ENCODE measurements at regions not wholly inside any gene's neighbourhood (a gene's known extent, or its start where the extent isn't known, plus 50 kb on each side); places are given as distances from the start of the nearest gene placed in this dataset.

- Histone ChIP-seq H3K9ac (ENCODE audit: low read length) (no peak overlapping the region), H3K4me3 (ENCODE audit: low read depth, low read length) (no peak overlapping the region), H3K27me3 (ENCODE audit: control insufficient read depth, insufficient read depth, low read length) (no peaks in the 10 kb centered on the region), H3K27ac (ENCODE audit: low read depth, low read length) (no peak overlapping the region), H3K4me1 (ENCODE audit: control insufficient read depth, insufficient read depth, low read length) (no peaks in the 10 kb centered on the region), H3K36me3 (ENCODE audit: control insufficient read depth, insufficient read depth, low read length) (no peaks in the 10 kb centered on the region), H3K9me3 (ENCODE audit: control insufficient read depth, insufficient read depth, low read depth, low read length) (no peaks in the 10 kb centered on the region)
Measured at GRCh38 chr16:72481419-72481818, 309.5 kb upstream of the PMFBP1 start.

- Histone ChIP-seq H3K27ac (ENCODE audit: low read depth, low read length) (no peak overlapping the region), H3K9ac (ENCODE audit: low read length) (no peak overlapping the region), H3K4me1 (ENCODE audit: control insufficient read depth, insufficient read depth, low read length) (no peaks in the 10 kb centered on the region; the same call in 1 of the 2 replicates)
Measured at GRCh38 chr16:72480911-72481310, 309.0 kb upstream of the PMFBP1 start.

GRCh38 chr16:72475688-72476087 lies 303.7 kb upstream of the PMFBP1 start:
- H3K4me1 ChIP-seq (ENCODE audit: control insufficient read depth, insufficient read depth, low read length), result peaks cover 4% of the 10 kb centered on the region; the same call in 1 of the 2 replicates
- H3K9me3 ChIP-seq (ENCODE audit: control insufficient read depth, insufficient read depth, low read depth, low read length), result no peaks in the 10 kb centered on the region
- no peaks in the 10 kb centered on the region for H3K27me3 ChIP-seq (ENCODE audit: control insufficient read depth, insufficient read depth, low read length)
- H3K9ac ChIP-seq (ENCODE audit: low read length), result no peak overlapping the region
- H3K36me3 ChIP-seq (ENCODE audit: control insufficient read depth, insufficient read depth, low read length), result no peaks in the 10 kb centered on the region
- H3K4me3 ChIP-seq (ENCODE audit: low read depth, low read length), result no peak overlapping the region
- no peak overlapping the region for H3K27ac ChIP-seq (ENCODE audit: low read depth, low read length)

More at GRCh38 chr16:72480911-72481310, 309.0 kb upstream of the PMFBP1 start:
- H3K4me3 ChIP-seq (ENCODE audit: low read depth, low read length), result no peak overlapping the region
- H3K9me3 ChIP-seq (ENCODE audit: control insufficient read depth, insufficient read depth, low read depth, low read length), result no peaks in the 10 kb centered on the region
- no peaks in the 10 kb centered on the region for H3K27me3 ChIP-seq (ENCODE audit: control insufficient read depth, insufficient read depth, low read length)
- no peaks in the 10 kb centered on the region for H3K36me3 ChIP-seq (ENCODE audit: control insufficient read depth, insufficient read depth, low read length)

- Histone ChIP-seq H3K27me3 (ENCODE audit: control insufficient read depth, insufficient read depth, low read length) (no peaks in the 10 kb centered on the region), H3K4me3 (ENCODE audit: low read depth, low read length) (no peak overlapping the region), H3K9ac (ENCODE audit: low read length) (no peak overlapping the region), H3K4me1 (ENCODE audit: control insufficient read depth, insufficient read depth, low read length) (peaks cover 4% of the 10 kb centered on the region; the same call in 1 of the 2 replicates), H3K9me3 (ENCODE audit: control insufficient read depth, insufficient read depth, low read depth, low read length) (no peaks in the 10 kb centered on the region), H3K27ac (ENCODE audit: low read depth, low read length) (no peak overlapping the region), H3K36me3 (ENCODE audit: control insufficient read depth, insufficient read depth, low read length) (no peaks in the 10 kb centered on the region)
Measured at GRCh38 chr16:72474501-72475123, 302.7 kb upstream of the PMFBP1 start.

DNA sequence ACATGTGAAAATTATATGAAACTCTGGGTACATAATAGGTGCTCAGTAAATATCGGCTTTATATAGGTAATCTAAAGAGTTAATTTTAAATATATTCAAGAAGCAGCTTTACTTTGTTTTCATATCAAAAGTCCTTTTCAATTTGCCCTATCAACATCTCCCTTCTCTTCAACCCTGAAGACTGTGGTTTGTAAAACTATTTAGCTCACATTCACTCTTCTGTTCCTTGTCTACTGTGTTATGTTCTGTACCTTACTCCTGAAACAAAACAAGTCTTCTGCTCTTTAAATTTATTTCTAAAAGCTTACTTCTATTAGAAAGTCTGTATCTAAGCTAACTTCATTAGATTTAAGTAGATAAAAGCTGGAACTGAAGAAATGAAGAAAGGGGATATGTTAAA lies 301.7 kb upstream of the PMFBP1 start:
- H3K36me3 ChIP-seq (ENCODE audit: control insufficient read depth, insufficient read depth, low read length), result no peaks in the 10 kb centered on the region
- H3K9me3 ChIP-seq (ENCODE audit: control insufficient read depth, insufficient read depth, low read depth, low read length), result no peaks in the 10 kb centered on the region
- H3K4me1 ChIP-seq (ENCODE audit: control insufficient read depth, insufficient read depth, low read length), result peaks cover 4% of the 10 kb centered on the region; the same call in 1 of the 2 replicates
- no peak overlapping the region for H3K4me3 ChIP-seq (ENCODE audit: low read depth, low read length)
- H3K9ac ChIP-seq (ENCODE audit: low read length), result no peak overlapping the region
- no peak overlapping the region for H3K27ac ChIP-seq (ENCODE audit: low read depth, low read length)
- no peaks in the 10 kb centered on the region for H3K27me3 ChIP-seq (ENCODE audit: control insufficient read depth, insufficient read depth, low read length)

GRCh38 chr16:72471317-72471924 lies 299.5 kb upstream of the PMFBP1 start:
- H3K9ac ChIP-seq (ENCODE audit: low read length), result no peak overlapping the region
- H3K36me3 ChIP-seq (ENCODE audit: control insufficient read depth, insufficient read depth, low read length), result no peaks in the 10 kb centered on the region
- peaks cover 4% of the 10 kb centered on the region; the same call in 1 of the 2 replicates for H3K4me1 ChIP-seq (ENCODE audit: control insufficient read depth, insufficient read depth, low read length)
- H3K9me3 ChIP-seq (ENCODE audit: control insufficient read depth, insufficient read depth, low read depth, low read length), result no peaks in the 10 kb centered on the region
- H3K27me3 ChIP-seq (ENCODE audit: control insufficient read depth, insufficient read depth, low read length), result no peaks in the 10 kb centered on the region
- no peak overlapping the region for H3K27ac ChIP-seq (ENCODE audit: low read depth, low read length)
- no peak overlapping the region for H3K4me3 ChIP-seq (ENCODE audit: low read depth, low read length)

- Histone ChIP-seq H3K4me1 (ENCODE audit: control insufficient read depth, insufficient read depth, low read length) (0 out of 2 replicates have a peak, but pooled peaks cover 4% of the 10 kb centered on the region), H3K27ac (ENCODE audit: low read depth, low read length) (no peak overlapping the region), H3K4me3 (ENCODE audit: low read depth, low read length) (no peak overlapping the region), H3K27me3 (ENCODE audit: control insufficient read depth, insufficient read depth, low read length) (no peaks in the 10 kb centered on the region), H3K9ac (ENCODE audit: low read length) (no peak overlapping the region), H3K36me3 (ENCODE audit: control insufficient read depth, insufficient read depth, low read length) (no peaks in the 10 kb centered on the region), H3K9me3 (ENCODE audit: control insufficient read depth, insufficient read depth, low read depth, low read length) (no peaks in the 10 kb centered on the region)
Measured at GRCh38 chr16:72470541-72470940, 298.6 kb upstream of the PMFBP1 start.

DNA sequence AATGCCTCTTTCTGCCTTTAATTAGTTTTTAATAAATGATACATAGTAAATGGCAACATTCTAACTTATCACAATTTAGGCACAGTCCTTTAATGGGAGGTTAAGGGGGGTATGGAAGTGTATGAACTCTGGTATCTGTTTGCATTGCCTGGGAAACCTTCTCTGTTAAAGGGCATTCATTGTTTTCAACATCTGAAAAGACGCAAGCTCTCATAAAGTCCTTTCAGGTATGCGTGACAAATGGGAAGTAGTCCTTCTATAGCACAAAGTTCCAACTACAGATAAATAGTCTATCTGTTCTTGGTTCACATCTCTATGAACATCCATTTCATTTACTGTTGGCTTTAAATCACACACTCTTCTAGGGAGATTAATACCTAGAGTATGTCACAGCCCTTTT lies 298.0 kb upstream of the PMFBP1 start:
- 0 out of 2 replicates have a peak, but pooled peaks cover under 1% of the 10 kb centered on the region for H3K4me1 ChIP-seq (ENCODE audit: control insufficient read depth, insufficient read depth, low read length)
- no peak overlapping the region for H3K27ac ChIP-seq (ENCODE audit: low read depth, low read length)
- no peak overlapping the region for H3K4me3 ChIP-seq (ENCODE audit: low read depth, low read length)
- no peaks in the 10 kb centered on the region for H3K36me3 ChIP-seq (ENCODE audit: control insufficient read depth, insufficient read depth, low read length)
- H3K9me3 ChIP-seq (ENCODE audit: control insufficient read depth, insufficient read depth, low read depth, low read length), result no peaks in the 10 kb centered on the region
- H3K9ac ChIP-seq (ENCODE audit: low read length), result no peak overlapping the region
- H3K27me3 ChIP-seq (ENCODE audit: control insufficient read depth, insufficient read depth, low read length), result no peaks in the 10 kb centered on the region

DNA sequence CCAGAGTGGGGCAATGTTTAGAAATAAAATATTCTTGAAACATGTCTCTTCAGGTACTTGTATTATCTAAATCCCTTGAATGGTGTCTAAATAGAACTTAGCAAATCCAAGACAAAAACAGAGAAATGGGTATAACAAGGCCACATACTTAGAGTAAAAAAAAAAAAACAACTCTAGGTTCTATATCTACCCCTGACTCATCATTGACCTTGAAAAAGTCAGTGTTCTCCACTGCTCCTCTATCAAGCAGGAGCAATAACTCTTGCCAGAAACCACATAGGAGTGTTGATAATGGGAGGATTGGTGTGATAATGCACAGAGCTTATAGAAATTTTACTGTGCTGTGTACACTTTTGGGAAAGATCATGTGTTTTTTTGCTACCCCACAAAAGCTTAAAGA lies 296.6 kb upstream of the PMFBP1 start:
- Histone ChIP-seq H3K9me3 (ENCODE audit: control insufficient read depth, insufficient read depth, low read depth, low read length) (no peaks in the 10 kb centered on the region), H3K27ac (ENCODE audit: low read depth, low read length) (no peak overlapping the region), H3K27me3 (ENCODE audit: control insufficient read depth, insufficient read depth, low read length) (no peaks in the 10 kb centered on the region), H3K4me3 (ENCODE audit: low read depth, low read length) (no peak overlapping the region), H3K9ac (ENCODE audit: low read length) (no peak overlapping the region), H3K4me1 (ENCODE audit: control insufficient read depth, insufficient read depth, low read length) (no peaks in the 10 kb centered on the region), H3K36me3 (ENCODE audit: control insufficient read depth, insufficient read depth, low read length) (no peaks in the 10 kb centered on the region)

GRCh38 chr16:72467157-72467759 lies 295.3 kb upstream of the PMFBP1 start:
- H3K9me3 ChIP-seq (ENCODE audit: control insufficient read depth, insufficient read depth, low read depth, low read length), result no peaks in the 10 kb centered on the region
- H3K36me3 ChIP-seq (ENCODE audit: control insufficient read depth, insufficient read depth, low read length), result no peaks in the 10 kb centered on the region
- no peak overlapping the region for H3K4me3 ChIP-seq (ENCODE audit: low read depth, low read length)
- no peaks in the 10 kb centered on the region for H3K27me3 ChIP-seq (ENCODE audit: control insufficient read depth, insufficient read depth, low read length)
- no peaks in the 10 kb centered on the region for H3K4me1 ChIP-seq (ENCODE audit: control insufficient read depth, insufficient read depth, low read length)
- no peak overlapping the region for H3K9ac ChIP-seq (ENCODE audit: low read length)
- no peak overlapping the region for H3K27ac ChIP-seq (ENCODE audit: low read depth, low read length)

- no peak overlapping the region for H3K27ac ChIP-seq (ENCODE audit: low read depth, low read length)
- H3K36me3 ChIP-seq (ENCODE audit: control insufficient read depth, insufficient read depth, low read length), result no peaks in the 10 kb centered on the region
- no peaks in the 10 kb centered on the region for H3K27me3 ChIP-seq (ENCODE audit: control insufficient read depth, insufficient read depth, low read length)
- no peaks in the 10 kb centered on the region for H3K4me1 ChIP-seq (ENCODE audit: control insufficient read depth, insufficient read depth, low read length)
- H3K4me3 ChIP-seq (ENCODE audit: low read depth, low read length), result no peak overlapping the region
- H3K9me3 ChIP-seq (ENCODE audit: control insufficient read depth, insufficient read depth, low read depth, low read length), result no peaks in the 10 kb centered on the region
- H3K9ac ChIP-seq (ENCODE audit: low read length), result no peak overlapping the region
Measured at GRCh38 chr16:72464597-72465368, 292.8 kb upstream of the PMFBP1 start.

Data from HUES6 (cell line).